Thyroid gland (tissue), 4 donors: ENCODE measurements at regions not wholly inside any gene's neighbourhood (a gene's known extent, or its start where the extent isn't known, plus 50 kb on each side); places are given as distances from the start of the nearest gene placed in this dataset.

Source experiments
- POLR2A ChIP-seq, 2 donors: fragments of 450-650 bp; IDR thresholded peaks; one replicate each; pipeline ENCODE4 v1.6.1; 2017; ENCODE audit warnings: antibody characterized with exemption in 2 of 2, mild to moderate bottlenecking in 2 of 2, moderate library complexity in 1 of 2
- TF ChIP-seq, protein P1 (sequence below), 6 experiments: fragments of 200-600 bp in 3 of 6; fragments of 450-650 bp in 3 of 6; sonication (generic) in 3 of 6; IDR thresholded peaks; one replicate each; pipeline ENCODE4 v1.5.1; 2016 to 2019; ENCODE audit warnings: antibody characterized with exemption in 6 of 6, mild to moderate bottlenecking in 2 of 6, inconsistent platforms in 1 of 6, moderate library complexity in 1 of 6

DNA sequence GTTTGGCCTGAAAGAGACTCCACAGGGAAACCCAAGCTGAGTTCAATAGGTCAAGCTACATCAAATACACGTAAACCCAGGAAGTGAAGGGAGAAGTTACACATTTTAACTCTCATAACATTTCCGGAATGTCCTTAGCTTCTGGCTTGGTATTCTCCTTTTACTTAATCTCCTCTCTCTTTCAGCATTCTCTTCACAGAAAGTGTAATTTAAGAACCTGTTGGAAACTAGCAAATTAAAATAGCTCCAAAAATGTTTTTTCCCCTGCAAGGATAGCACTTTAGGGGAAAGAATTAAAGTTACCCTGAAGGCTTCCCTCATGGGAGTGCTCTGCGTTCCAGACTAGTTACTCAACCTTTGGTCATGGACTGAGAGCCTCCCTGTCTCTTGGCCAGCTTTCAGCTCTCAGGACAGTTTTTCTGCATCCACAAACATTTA, 292.7 kb upstream of the TARS1 start:
- TF ChIP-seq, protein P1, sequence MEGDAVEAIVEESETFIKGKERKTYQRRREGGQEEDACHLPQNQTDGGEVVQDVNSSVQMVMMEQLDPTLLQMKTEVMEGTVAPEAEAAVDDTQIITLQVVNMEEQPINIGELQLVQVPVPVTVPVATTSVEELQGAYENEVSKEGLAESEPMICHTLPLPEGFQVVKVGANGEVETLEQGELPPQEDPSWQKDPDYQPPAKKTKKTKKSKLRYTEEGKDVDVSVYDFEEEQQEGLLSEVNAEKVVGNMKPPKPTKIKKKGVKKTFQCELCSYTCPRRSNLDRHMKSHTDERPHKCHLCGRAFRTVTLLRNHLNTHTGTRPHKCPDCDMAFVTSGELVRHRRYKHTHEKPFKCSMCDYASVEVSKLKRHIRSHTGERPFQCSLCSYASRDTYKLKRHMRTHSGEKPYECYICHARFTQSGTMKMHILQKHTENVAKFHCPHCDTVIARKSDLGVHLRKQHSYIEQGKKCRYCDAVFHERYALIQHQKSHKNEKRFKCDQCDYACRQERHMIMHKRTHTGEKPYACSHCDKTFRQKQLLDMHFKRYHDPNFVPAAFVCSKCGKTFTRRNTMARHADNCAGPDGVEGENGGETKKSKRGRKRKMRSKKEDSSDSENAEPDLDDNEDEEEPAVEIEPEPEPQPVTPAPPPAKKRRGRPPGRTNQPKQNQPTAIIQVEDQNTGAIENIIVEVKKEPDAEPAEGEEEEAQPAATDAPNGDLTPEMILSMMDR (IDR thresholded peaks at IDR 0.05): no peak
- no peak for TF ChIP-seq POLR2A (IDR thresholded peaks at IDR 0.05)
